Neural crest cell (in vitro differentiated cells): ENCODE measurements at regions not wholly inside any gene's neighbourhood (a gene's known extent, or its start where the extent isn't known, plus 50 kb on each side); places are given as distances from the start of the nearest gene placed in this dataset.

Experiments used
- DNase-seq: peaks from one replicate; pipeline ENCODE4 v3.0.0; 2021; ENCODE audit warnings: low read depth, mixed read lengths, low spot score
- H3K27ac Mint-ChIP-seq: one replicate; pipeline ENCODE4 v1.8.0; 2021; ENCODE audit warnings: mild to moderate bottlenecking, mixed read lengths; ENCODE audit not compliant: unreplicated experiment
- H3K27me3 Mint-ChIP-seq: 2 replicates; pipeline ENCODE4 v1.8.0; 2021; ENCODE audit warnings: low read depth, mild to moderate bottlenecking, mixed read lengths
- H3K36me3 Mint-ChIP-seq: 2 replicates; pipeline ENCODE4 v1.8.0; 2021; ENCODE audit warnings: low read depth, mild to moderate bottlenecking, mixed read lengths
- H3K4me1 Mint-ChIP-seq: 2 replicates; pipeline ENCODE4 v1.8.0; 2021; ENCODE audit warnings: mixed read lengths
- H3K4me3 Mint-ChIP-seq: one replicate; pipeline ENCODE4 v1.8.0; 2021; ENCODE audit warnings: mild to moderate bottlenecking, mixed read lengths
- H3K9me3 Mint-ChIP-seq: 2 replicates; pipeline ENCODE4 v1.8.0; 2021; ENCODE audit warnings: mixed read lengths
- TF ChIP-seq, protein P1 (sequence below): fragments of 200-600 bp; sonication (generic); conservative IDR thresholded peaks from 2 replicates; pipeline ENCODE4 v1.5.0; 2021; ENCODE audit warnings: antibody characterized with exemption, mild to moderate bottlenecking

DNA sequence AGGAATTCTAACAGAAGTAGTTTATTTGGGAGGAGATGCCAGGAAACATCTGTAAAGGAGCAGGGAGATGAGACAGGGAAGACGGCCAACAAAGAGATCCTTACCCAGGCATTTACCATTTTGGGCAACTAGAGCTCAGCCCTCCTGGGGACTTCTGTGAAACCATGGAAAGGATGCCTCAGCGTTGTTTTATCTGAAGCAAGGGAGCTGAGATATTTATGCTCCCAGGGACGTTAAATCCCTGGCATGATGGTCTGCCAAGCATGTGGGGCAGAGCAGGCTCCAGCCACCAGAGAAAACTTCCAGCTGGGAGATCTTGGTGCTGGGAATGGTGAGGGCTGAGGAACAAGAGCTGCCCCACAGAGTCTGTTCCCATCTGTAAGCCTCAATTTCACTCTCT is 114.8 kb upstream of the FOXF1 start:
- H3K36me3 Mint-ChIP-seq: no peaks in the 10 kb centered on the region
- no peak for DNase-seq
- no peaks in the 10 kb centered on the region for H3K27me3 Mint-ChIP-seq
- no peak overlapping the region for H3K27ac Mint-ChIP-seq
- TF ChIP-seq, protein P1, sequence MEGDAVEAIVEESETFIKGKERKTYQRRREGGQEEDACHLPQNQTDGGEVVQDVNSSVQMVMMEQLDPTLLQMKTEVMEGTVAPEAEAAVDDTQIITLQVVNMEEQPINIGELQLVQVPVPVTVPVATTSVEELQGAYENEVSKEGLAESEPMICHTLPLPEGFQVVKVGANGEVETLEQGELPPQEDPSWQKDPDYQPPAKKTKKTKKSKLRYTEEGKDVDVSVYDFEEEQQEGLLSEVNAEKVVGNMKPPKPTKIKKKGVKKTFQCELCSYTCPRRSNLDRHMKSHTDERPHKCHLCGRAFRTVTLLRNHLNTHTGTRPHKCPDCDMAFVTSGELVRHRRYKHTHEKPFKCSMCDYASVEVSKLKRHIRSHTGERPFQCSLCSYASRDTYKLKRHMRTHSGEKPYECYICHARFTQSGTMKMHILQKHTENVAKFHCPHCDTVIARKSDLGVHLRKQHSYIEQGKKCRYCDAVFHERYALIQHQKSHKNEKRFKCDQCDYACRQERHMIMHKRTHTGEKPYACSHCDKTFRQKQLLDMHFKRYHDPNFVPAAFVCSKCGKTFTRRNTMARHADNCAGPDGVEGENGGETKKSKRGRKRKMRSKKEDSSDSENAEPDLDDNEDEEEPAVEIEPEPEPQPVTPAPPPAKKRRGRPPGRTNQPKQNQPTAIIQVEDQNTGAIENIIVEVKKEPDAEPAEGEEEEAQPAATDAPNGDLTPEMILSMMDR: no peak
- peaks cover 19% of the 10 kb centered on the region for H3K4me1 Mint-ChIP-seq
- H3K9me3 Mint-ChIP-seq: no peaks in the 10 kb centered on the region
- H3K4me3 Mint-ChIP-seq: no peak overlapping the region

GRCh38 chr16:86396422-86396821 is 113.9 kb upstream of the FOXF1 start:
- Mint-ChIP-seq H3K4me1 (peaks cover 19% of the 10 kb centered on the region), H3K9me3 (no peaks in the 10 kb centered on the region), H3K4me3 (no peak overlapping the region), H3K27me3 (no peaks in the 10 kb centered on the region), H3K36me3 (no peaks in the 10 kb centered on the region), H3K27ac (peak overlapping the region; percentile 68)
- TF ChIP-seq, protein P1: no peak
- DNase-seq: no peak

DNA sequence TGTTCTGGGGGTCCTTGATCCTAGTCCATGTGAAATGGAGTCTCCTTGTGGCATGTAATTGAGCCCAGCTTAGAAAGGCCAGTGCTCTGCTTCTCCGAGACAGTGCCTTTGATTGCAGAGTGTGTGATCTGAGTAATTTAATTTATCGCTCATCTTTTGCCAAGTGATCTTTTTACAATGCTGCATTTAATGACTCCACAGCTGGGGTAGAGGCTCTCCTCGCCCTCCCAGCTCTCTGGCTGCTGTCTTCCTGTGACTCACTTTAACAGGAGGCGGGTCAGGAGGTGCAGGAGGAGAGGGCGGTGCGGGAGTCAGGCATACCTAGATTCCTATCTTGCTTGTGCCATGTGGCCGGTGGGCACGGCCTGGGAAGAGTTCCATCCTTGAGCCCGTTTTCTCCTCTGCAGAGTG is 113.4 kb upstream of the FOXF1 start:
- H3K27ac Mint-ChIP-seq: peak overlapping the region; percentile 68
- peaks cover 4% of the 10 kb centered on the region for H3K27me3 Mint-ChIP-seq
- no peak for DNase-seq
- H3K9me3 Mint-ChIP-seq: no peaks in the 10 kb centered on the region
- no peak overlapping the region for H3K4me3 Mint-ChIP-seq
- H3K4me1 Mint-ChIP-seq: peaks cover 19% of the 10 kb centered on the region
- TF ChIP-seq, protein P1: no peak
- H3K36me3 Mint-ChIP-seq: no peaks in the 10 kb centered on the region

DNA sequence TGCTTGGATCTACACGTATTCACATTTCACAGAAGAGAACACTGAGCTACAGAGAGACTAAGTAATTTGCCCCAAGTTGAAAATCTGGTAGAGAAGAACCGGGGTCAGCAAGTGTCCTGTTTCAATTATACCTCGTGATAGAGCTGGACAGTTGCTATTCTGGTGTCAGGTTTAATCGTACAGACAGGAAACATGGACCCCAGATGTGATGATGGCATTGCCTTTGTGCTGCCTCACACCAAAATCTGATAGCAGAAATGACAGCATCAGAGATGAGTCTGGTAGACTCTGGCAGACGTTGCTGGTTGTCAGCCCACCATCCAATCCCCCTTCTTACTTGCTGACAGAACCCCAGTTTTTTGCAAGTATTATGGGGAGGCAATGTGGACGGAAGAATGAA is 112.1 kb upstream of the FOXF1 start:
- peaks cover 8% of the 10 kb centered on the region for H3K27me3 Mint-ChIP-seq
- peaks cover 23% of the 10 kb centered on the region for H3K4me1 Mint-ChIP-seq
- H3K36me3 Mint-ChIP-seq: no peaks in the 10 kb centered on the region
- no peaks in the 10 kb centered on the region for H3K9me3 Mint-ChIP-seq
- H3K27ac Mint-ChIP-seq: no peak overlapping the region
- H3K4me3 Mint-ChIP-seq: no peak overlapping the region
- DNase-seq: no peak
- TF ChIP-seq, protein P1: no peak

DNA sequence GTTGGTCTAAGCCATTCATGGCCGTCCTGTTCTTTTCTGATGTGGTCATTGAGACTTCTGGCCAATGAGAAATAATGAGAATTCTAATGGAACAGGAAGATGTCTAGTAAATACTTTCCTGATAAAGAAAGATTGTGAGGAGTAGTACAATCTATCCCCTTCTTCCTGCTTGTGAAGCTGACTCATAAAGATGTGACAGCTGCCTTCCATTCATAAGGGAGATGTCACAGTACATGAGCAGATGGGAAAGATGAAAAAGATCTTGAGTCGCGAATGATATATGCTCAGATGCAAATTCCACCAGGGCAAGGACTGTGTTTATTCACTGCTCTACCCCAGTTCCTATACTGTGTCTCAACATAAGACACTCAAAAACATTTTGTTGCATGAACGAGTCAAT is 111.7 kb upstream of the FOXF1 start:
- no peak for DNase-seq
- Mint-ChIP-seq H3K27ac (no peak overlapping the region), H3K4me1 (peaks cover 27% of the 10 kb centered on the region), H3K36me3 (no peaks in the 10 kb centered on the region), H3K27me3 (peaks cover 8% of the 10 kb centered on the region), H3K4me3 (no peak overlapping the region), H3K9me3 (no peaks in the 10 kb centered on the region)
- TF ChIP-seq, protein P1: no peak

DNA sequence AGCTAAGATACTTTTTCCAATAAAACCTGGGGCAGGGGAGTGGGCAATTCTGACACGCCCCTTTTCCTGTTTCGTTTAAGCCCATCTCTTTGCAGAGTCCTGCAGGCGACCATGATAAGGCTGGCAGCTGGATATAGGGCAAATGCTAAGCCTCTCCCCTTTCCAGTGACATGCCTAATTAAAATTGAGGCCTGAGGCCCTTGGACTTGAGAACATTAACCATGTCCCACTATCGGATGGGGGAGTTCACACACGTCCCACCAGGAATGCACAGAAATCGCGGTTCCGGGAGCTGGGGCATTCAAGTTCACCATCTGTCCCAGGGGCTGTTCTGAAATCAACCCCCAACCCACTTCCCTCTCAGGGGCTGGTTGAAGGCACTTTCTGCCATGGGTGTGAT is 109.2 kb upstream of the FOXF1 start:
- DNase-seq: no peak
- peaks cover 31% of the 10 kb centered on the region for H3K4me1 Mint-ChIP-seq
- no peak overlapping the region for H3K4me3 Mint-ChIP-seq
- H3K27me3 Mint-ChIP-seq: peaks cover 10% of the 10 kb centered on the region
- no peak overlapping the region for H3K27ac Mint-ChIP-seq
- TF ChIP-seq, protein P1: no peak
- no peaks in the 10 kb centered on the region for H3K36me3 Mint-ChIP-seq
- H3K9me3 Mint-ChIP-seq: no peaks in the 10 kb centered on the region
